ENCODE measurements at regions not wholly inside any gene's neighbourhood (a gene's known extent, or its start where the extent isn't known, plus 50 kb on each side); places are given as distances from the start of the nearest gene placed in this dataset.

GRCh38 chr3:106058475-106058874 is 189.7 kb upstream of the CBLB start:
- TF ChIP-seq, protein P1, sequence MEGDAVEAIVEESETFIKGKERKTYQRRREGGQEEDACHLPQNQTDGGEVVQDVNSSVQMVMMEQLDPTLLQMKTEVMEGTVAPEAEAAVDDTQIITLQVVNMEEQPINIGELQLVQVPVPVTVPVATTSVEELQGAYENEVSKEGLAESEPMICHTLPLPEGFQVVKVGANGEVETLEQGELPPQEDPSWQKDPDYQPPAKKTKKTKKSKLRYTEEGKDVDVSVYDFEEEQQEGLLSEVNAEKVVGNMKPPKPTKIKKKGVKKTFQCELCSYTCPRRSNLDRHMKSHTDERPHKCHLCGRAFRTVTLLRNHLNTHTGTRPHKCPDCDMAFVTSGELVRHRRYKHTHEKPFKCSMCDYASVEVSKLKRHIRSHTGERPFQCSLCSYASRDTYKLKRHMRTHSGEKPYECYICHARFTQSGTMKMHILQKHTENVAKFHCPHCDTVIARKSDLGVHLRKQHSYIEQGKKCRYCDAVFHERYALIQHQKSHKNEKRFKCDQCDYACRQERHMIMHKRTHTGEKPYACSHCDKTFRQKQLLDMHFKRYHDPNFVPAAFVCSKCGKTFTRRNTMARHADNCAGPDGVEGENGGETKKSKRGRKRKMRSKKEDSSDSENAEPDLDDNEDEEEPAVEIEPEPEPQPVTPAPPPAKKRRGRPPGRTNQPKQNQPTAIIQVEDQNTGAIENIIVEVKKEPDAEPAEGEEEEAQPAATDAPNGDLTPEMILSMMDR (IDR thresholded peaks at IDR 0.05; ENCODE audit: low read depth, low read length) = no peak
- no peak overlapping the region for H3K27ac ChIP-seq
- no peaks in the 10 kb centered on the region for H3K9me3 ChIP-seq (ENCODE audit: severe bottlenecking)
- H3K36me3 ChIP-seq = no peaks in the 10 kb centered on the region
- DNase-seq = peak; percentile 13
- no peaks in the 10 kb centered on the region for H3K27me3 ChIP-seq (ENCODE audit: insufficient read depth, low read depth, severe bottlenecking)
- H3K4me3 ChIP-seq (ENCODE audit: low read depth, low read length) = no peak overlapping the region

- no peaks in the 10 kb centered on the region for H3K9me3 ChIP-seq (ENCODE audit: severe bottlenecking)
- no peaks in the 10 kb centered on the region for H3K27me3 ChIP-seq (ENCODE audit: insufficient read depth, low read depth, severe bottlenecking)
- H3K36me3 ChIP-seq = no peaks in the 10 kb centered on the region
- TF ChIP-seq, protein P1 (IDR thresholded peaks at IDR 0.05; ENCODE audit: low read depth, low read length) = no peak
- DNase-seq = no peak
- H3K4me3 ChIP-seq (ENCODE audit: low read depth, low read length) = no peak overlapping the region
- H3K27ac ChIP-seq = no peak overlapping the region
These were observed 191.2 kb upstream of the CBLB start for GRCh38 chr3:106059953-106060517.

- no peak overlapping the region for H3K4me3 ChIP-seq (ENCODE audit: low read depth, low read length)
- DNase-seq = no peak
- TF ChIP-seq, protein P1 (IDR thresholded peaks at IDR 0.05; ENCODE audit: low read depth, low read length) = no peak
- H3K27ac ChIP-seq = no peak overlapping the region
- no peaks in the 10 kb centered on the region for H3K36me3 ChIP-seq
- H3K27me3 ChIP-seq (ENCODE audit: insufficient read depth, low read depth, severe bottlenecking) = no peaks in the 10 kb centered on the region
- H3K9me3 ChIP-seq (ENCODE audit: severe bottlenecking) = no peaks in the 10 kb centered on the region
These were observed 195.1 kb upstream of the CBLB start for GRCh38 chr3:106063909-106064308.

- Histone ChIP-seq H3K36me3 (no peaks in the 10 kb centered on the region), H3K9me3 (ENCODE audit: severe bottlenecking) (no peaks in the 10 kb centered on the region), H3K27ac (no peak overlapping the region), H3K4me3 (ENCODE audit: low read depth, low read length) (no peak overlapping the region), H3K27me3 (ENCODE audit: insufficient read depth, low read depth, severe bottlenecking) (no peaks in the 10 kb centered on the region)
- DNase-seq = no peak
- TF ChIP-seq, protein P1 (IDR thresholded peaks at IDR 0.05; ENCODE audit: low read depth, low read length) = no peak
These were observed 197.0 kb upstream of the CBLB start for GRCh38 chr3:106065831-106066230.

DNA sequence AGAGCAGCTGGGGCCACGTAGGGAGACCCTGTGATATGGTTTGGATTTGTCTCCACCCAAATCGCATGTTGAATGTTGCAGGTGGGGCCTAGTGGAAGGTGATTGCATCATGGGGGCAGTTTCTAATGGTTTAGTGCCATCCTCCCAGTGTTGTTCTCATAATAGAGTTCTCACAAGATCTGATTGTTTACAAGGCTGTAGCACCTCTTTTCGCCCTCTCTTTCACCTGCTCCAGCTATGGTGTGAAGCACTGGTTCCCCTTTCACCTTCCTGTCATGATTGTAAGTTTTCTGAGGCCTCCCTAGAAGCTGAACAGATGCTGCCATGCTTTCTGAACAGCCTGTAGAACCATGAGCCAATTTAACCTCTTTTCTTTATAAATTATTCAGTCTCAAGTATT is 198.9 kb upstream of the CBLB start:
- Histone ChIP-seq H3K4me3 (ENCODE audit: low read depth, low read length) (no peak overlapping the region), H3K9me3 (ENCODE audit: severe bottlenecking) (no peaks in the 10 kb centered on the region), H3K27me3 (ENCODE audit: insufficient read depth, low read depth, severe bottlenecking) (no peaks in the 10 kb centered on the region), H3K36me3 (no peaks in the 10 kb centered on the region), H3K27ac (no peak overlapping the region)
- no peak for DNase-seq
- TF ChIP-seq, protein P1 (IDR thresholded peaks at IDR 0.05; ENCODE audit: low read depth, low read length) = no peak

GRCh38 chr3:106068381-106068780 is 199.6 kb upstream of the CBLB start:
- TF ChIP-seq, protein P1 (IDR thresholded peaks at IDR 0.05; ENCODE audit: low read depth, low read length) = no peak
- Histone ChIP-seq H3K27ac (no peak overlapping the region), H3K27me3 (ENCODE audit: insufficient read depth, low read depth, severe bottlenecking) (no peaks in the 10 kb centered on the region), H3K4me3 (ENCODE audit: low read depth, low read length) (no peak overlapping the region), H3K36me3 (no peaks in the 10 kb centered on the region), H3K9me3 (ENCODE audit: severe bottlenecking) (no peaks in the 10 kb centered on the region)
- no peak for DNase-seq
